ENCODE measurements at regions not wholly inside any gene's neighbourhood (a gene's known extent, or its start where the extent isn't known, plus 50 kb on each side); places are given as distances from the start of the nearest gene placed in this dataset.

- TF ChIP-seq, protein P1, sequence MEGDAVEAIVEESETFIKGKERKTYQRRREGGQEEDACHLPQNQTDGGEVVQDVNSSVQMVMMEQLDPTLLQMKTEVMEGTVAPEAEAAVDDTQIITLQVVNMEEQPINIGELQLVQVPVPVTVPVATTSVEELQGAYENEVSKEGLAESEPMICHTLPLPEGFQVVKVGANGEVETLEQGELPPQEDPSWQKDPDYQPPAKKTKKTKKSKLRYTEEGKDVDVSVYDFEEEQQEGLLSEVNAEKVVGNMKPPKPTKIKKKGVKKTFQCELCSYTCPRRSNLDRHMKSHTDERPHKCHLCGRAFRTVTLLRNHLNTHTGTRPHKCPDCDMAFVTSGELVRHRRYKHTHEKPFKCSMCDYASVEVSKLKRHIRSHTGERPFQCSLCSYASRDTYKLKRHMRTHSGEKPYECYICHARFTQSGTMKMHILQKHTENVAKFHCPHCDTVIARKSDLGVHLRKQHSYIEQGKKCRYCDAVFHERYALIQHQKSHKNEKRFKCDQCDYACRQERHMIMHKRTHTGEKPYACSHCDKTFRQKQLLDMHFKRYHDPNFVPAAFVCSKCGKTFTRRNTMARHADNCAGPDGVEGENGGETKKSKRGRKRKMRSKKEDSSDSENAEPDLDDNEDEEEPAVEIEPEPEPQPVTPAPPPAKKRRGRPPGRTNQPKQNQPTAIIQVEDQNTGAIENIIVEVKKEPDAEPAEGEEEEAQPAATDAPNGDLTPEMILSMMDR (conservative IDR thresholded peaks at IDR 0.05 in 1 of 2, IDR thresholded peaks at IDR 0.05 in 1 of 2; ENCODE audit: low read depth in 1 of 2, low read length in 2 of 2), result no peak
- TF ChIP-seq EZH2 (IDR thresholded peaks at IDR 0.05; ENCODE audit: low read length, missing control alignments), result no peak
Measured at GRCh38 chr12:114194066-114194465, 211.9 kb downstream of the TBX5 start.
